Stimulated activated CD4-positive, alpha-beta T cell treated with anti-CD3 and anti-CD28 coated beads, Interleukin-4, amount 100 ng/mL, for 4 hours (primary cell): ENCODE measurements at regions not wholly inside any gene's neighbourhood (a gene's known extent, or its start where the extent isn't known, plus 50 kb on each side); places are given as distances from the start of the nearest gene placed in this dataset.
"Not testable (repeated sequence)": the region's sequence is repeated elsewhere in the genome, so short reads cannot be mapped to it uniquely, and the experiment has no call there.

Experiments used
- DNase-seq, 2 experiments: peaks; one replicate each; pipeline ENCODE4 v3.0.0-alpha.2; 2020

GRCh38 chr18:40296717-40297413 is 1658.2 kb upstream of the PIK3C3 start:
- no peak for DNase-seq

- DNase-seq, result no peak
Observed at GRCh38 chr18:40292985-40293710, 1661.9 kb upstream of the PIK3C3 start.

GRCh38 chr18:40283560-40283959 is 1671.5 kb upstream of the PIK3C3 start:
- no peak for DNase-seq

GRCh38 chr18:40281356-40281755 is 1673.7 kb upstream of the PIK3C3 start:
- DNase-seq, result not testable (repeated sequence)

DNA sequence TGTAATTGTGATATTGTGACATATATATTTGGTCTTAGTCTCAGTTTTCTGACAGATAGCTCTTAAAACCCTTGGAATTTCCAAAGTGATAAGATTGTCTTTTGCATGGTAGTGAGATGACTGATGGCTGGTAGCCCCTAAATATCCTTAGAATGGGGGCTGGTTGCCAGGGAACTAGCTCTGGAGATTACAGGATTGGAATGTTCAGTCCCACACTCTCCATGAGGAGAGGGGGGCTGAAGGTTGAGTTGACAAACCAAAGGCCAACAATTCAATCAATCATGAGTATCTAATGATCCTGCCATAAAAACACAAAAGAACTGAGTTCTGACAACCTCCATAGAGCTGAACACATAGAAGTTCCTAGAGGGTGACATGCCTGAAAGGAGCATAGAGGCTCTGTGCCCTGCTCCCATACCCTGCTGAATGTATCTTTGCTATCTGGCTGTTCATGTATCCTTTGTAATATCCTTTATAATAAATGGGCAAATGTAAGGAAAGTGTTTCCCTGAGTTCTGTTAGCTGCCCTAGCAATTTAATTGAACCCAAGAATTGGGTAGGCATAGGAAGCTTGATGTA is 1680.3 kb upstream of the PIK3C3 start:
- DNase-seq, result no peak

- DNase-seq, result no peak
Observed at GRCh38 chr18:40272630-40273231, 1682.3 kb upstream of the PIK3C3 start.

DNA sequence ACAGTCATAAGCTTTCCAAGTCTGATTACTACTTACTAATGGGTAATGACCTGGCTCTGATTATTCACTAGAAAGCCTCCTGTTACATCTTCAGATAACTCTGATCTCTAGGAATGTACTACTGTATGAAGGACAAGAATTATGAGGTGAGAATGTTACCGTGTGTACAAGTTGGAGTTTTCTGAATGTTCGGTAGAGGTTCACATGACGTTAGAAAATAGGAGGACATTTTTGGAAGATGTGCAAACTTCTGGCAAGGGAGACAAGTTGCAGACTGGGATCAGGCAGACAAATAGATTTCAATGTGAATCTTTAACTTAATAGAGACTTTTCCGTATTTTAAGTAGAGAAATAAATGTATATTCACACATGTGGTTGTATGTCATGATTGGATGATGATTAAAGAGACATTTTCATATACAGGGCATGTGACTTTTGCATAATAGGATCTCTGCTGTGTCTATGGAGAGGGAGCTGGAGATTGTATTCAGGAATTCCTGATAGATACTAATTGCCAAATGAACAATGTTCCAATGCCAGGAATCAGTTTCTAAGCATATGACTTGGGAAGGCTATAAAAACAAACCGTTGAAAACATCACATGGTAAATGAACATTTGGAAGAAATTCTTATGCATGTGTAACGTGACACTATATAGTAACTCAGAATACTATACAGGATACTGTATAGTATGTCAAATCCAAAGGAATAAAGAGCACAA is 1695.8 kb upstream of the PIK3C3 start:
- DNase-seq, result no peak

- DNase-seq, result no peak
Observed at GRCh38 chr18:40258311-40258710, 1696.7 kb upstream of the PIK3C3 start.

GRCh38 chr18:40250236-40250635 is 1704.8 kb upstream of the PIK3C3 start:
- DNase-seq, result no peak

DNA sequence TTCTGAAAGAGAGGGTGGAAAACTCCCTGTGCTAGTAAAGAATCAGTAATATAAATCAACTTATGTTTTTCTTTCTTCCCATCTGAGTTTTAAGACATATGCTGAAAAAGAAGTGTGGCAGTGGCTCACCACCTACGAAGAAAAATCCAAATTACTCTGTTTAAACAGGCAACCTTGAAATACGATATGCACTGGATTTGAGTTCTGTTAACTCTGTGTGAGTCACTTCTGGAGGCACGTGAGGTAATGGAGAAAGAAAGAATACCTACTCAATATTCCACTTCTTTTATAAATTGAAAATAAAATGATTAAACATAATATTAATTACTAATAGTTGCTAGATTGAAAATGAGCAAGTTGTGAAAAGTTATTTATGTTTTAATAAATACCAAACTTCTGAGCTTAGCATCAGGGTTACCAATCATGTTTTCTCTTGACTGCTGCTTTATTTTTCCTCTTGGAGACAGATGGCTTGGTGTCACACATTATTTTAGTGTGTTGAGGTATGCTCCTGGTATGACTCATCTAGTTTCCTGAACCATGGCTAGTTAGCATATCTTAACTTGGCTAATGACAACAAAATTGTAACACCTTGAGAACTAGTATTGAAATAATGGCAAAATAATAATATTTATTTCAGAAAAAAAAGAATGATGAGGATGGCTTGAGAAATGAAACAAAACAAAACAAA is 1705.5 kb upstream of the PIK3C3 start:
- no peak for DNase-seq

DNA sequence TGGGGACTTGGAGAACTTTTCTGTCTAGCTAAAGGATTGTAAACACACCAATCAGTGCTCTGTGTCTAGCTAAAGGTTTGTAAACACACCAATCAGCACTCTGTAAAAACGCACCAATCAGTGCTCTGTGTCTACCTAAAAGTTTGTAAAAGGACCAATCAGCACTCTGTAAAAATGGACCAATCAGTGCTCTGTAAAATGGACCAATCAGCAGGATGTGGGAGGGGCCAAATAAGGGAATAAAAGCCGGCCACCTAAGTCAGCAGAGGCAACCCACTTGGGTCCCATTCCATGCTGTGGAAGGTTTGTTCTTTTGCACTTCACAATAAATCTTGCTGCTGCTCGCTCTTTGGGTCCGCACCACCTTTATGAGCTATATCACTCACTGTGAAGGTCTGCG is 1709.4 kb upstream of the PIK3C3 start:
- not testable (repeated sequence) for DNase-seq

DNA sequence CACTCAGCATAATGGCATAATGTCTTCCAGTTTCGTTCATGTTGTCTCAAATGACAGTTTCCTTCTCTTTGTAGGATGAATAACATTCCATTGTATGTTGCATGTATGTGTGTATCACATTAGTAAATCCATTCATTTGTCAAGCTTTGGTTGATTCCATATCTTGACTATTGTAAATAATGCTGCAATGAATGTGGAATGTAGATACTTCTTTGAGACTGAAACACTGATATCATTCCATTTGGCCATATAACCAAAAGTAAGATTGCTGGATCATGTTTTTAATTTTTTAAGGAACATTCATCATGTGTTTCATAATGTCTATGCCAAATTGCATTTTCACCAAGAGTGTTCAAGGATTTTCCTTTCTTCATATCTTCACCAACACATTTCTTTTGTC is 1711.4 kb upstream of the PIK3C3 start:
- DNase-seq, result no peak

DNA sequence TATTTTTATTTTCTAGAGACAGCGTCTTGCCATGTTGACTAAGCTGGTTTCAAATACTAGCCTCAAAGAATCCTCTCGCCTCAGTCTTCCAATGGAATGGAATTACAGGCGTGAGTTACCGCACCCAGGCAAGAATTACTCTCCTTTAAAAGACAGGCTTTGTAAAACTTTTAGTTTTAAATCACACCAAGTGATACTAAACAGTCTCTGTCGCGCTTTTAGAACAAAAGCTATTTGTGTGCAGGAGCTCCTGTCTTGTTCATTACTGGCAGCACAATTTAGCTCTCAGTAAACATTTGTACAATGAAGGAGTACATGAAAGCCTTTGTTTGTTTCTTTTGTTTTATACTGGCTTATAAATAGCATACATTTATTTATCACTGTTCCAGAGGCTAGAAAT is 1719.2 kb upstream of the PIK3C3 start:
- no peak for DNase-seq

GRCh38 chr18:40235323-40235722 is 1719.7 kb upstream of the PIK3C3 start:
- DNase-seq, result no peak

- DNase-seq, result no peak
Observed at GRCh38 chr18:40233931-40234616, 1721.0 kb upstream of the PIK3C3 start.

DNA sequence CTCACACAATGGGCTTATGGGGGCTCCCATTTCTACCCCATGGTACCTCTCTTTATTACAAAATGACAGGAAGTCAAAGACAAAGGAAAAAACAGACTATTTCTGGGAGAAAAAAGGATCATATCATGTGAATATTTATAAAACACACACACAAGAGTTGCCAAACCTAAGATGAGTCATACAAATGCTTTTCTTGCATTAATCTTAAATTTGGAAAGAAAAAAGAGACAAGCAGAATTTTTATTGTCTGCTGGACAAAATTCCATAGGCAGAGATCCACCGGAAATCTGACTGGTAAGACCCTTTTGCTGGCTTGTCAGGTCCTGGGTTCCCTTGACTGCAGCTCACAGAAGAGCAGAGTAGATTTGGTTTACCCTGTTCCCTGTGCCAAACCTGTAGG is 1732.3 kb upstream of the PIK3C3 start:
- DNase-seq, result no peak

DNA sequence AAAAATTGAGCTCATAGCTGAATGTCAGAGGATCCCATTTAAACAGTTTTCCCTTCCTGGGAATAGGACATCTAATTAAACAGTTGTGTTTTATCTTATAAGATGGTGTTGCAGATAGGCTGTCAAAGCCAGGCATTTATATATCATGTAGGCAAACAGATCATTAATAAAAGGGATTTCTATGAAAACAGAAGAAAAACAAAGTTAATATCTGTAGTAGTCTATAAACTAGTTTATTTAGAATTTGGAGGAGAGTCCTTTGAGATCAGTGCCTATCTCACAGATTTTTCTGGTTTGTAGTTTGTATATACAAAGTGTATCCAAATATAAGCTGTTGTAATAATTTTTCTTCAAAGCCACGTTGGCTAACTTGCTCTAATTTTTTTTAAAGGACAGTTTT is 1738.2 kb upstream of the PIK3C3 start:
- no peak for DNase-seq

DNA sequence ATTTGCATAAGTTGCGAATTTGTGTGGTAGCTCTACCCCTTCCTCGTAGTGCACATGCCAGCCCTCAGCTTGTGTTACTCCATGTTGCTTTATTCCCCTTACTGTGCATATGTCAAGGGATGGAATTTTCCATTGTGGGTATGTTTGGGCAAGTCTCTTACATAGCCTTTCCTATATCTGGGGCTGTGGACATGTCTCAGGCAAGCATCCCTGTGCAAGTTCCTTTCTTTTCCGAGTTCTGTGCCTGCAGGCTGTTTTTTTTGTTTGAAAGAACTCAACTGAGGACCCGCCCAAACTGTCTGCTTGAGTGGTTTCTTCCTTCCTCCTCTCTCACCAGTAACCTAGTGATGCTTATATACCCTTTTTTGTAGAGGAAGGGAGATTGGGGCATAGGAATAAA is 1739.1 kb upstream of the PIK3C3 start:
- DNase-seq, result no peak

- no peak for DNase-seq
Observed at GRCh38 chr18:40210696-40211095, 1744.3 kb upstream of the PIK3C3 start.

DNA sequence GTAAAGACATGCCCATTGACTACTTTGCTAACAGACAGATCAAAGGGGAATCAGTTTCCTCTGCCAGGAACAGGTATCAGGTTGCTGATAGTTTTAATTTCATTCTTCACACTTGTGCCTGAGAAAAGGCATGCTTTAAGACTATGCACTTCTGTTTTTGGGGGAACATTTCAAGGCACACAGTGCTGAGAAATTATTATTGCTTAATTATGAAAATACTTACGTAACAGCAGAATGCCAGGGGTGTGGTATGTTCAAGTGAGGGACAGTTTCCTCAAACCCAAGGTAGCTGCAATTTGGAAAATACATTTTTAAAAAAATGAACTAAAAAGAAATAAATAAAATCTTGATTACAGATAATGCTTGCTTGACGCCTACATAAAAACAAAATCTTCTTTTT is 1746.1 kb upstream of the PIK3C3 start:
- no peak for DNase-seq

- DNase-seq, result no peak
Observed at GRCh38 chr18:40197711-40198110, 1757.3 kb upstream of the PIK3C3 start.

DNA sequence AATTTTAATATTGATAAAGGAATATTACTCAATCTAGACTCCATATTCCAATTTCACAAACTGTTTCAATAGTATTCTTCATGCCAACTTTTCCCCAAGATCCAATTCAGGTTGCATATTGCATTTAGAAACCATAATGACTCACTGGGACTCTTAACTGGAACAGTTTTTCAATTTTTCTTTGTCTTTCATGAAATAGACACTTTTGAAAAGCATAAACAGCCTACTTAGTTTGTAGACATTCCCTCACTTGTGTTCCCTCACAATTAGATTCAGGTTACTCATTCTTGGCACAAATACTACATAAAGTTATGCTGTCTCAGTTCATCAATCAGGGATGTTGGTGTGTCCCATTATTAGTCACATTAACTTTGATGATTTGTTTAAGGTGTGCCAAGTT is 1768.4 kb upstream of the PIK3C3 start:
- DNase-seq, result no peak
